GM18507 (cell line): ENCODE measurements at regions not wholly inside any gene's neighbourhood (a gene's known extent, or its start where the extent isn't known, plus 50 kb on each side); places are given as distances from the start of the nearest gene placed in this dataset.

Experiments used
- DNase-seq: peaks from one replicate; pipeline ENCODE4 v3.0.0; 2011; ENCODE audit warnings: low read depth; ENCODE audit not compliant: insufficient read length; ENCODE audit errors: extremely low spot score
- FAIRE-seq: peaks from 2 replicates; lab custom pipeline; 2011; peaks lifted over from hg19 to GRCh38; lab: Jason Lieb, UNC

DNA sequence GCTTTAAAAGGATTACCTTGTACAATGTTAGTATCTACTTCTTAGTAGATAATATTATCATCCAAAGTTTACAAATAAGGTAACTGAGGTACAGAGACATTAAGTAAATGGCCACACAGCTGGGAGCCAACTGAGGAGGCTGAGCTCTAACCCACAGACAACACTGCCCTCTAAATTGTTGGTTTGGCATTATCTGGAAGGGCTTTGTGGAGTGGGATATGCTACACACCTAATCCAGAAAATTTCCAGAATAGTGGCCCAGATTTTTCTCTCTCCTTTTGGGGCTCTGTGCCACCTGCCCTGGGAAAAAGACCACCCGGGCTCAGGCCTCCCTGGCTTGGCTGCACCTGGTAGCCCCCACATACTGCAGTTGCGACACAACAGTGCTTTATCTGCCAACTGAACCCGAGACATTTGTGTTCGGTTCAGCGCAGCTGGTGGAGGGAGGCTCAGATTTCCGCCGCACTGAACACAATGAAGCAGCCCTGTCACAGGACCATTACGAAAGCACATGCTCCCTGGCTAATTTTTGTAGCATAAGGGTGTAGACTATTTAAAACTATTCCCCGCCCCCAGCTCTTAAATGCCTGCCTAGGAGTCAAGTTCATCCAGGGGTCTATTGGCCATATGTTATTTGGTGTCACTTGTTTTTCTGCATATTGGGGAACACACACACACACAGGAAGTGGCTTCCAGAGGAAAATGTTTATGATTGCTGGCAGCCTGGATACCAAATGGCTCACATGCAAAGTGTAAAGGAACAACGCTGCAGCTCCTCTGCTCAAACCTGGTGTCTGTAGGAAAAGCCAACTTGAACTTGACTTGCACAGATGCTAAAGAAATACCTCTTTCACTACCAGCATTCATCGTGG lies 92.3 kb upstream of the ESRRG start:
- DNase-seq (no peak), FAIRE-seq (no peak)

DNA sequence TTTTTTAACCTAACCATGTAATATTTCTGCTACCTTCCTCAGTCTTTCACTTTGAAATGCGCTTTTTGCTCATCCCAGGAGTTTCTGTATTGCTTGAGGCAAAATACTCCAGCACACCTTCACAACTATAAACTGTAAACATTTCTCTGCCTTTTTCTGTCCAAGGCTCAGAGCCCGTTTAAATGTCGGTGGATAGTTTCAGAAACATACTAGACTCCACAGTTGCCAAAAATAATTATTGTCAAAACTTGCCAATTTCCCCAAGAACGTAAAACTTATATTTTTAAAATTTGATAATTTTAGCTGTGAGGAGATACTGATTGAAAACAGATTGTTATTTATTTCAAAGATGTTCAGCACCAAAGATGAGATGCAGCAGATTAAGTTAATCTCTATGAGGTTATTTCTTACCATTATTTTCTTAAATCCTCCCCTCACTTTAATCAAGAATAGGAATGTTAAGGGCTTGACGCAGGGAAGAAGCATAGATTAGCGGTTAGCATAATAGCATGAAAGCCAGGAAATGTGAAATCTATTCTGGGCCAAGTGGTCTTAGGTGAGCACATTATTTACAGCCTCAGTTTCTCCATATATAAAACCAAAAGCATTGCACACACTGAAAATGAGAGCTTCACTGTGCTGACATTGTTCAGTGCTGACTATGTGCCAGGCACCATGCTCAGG lies 91.5 kb upstream of the ESRRG start:
- FAIRE-seq (no peak), DNase-seq (no peak)

DNA sequence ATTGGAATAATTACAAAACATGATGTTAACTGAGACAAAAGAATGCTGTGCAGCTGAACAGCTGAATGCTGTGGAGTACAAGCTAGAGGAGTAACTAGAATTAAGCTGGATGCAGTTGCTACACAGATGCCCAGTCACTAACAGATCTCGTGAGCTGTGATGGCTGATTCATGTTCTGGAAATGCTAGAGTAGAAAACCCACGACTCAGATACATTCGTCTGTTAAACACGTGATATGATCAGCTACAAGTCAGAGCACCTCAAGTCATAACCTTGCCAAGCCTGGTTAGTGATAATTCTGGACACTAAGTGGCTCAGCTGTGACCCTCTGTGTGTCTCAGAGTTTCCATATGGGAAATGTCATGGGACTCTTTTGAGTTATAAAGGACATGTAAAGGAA lies 89.7 kb upstream of the ESRRG start:
- no peak for FAIRE-seq
- no peak for DNase-seq

DNA sequence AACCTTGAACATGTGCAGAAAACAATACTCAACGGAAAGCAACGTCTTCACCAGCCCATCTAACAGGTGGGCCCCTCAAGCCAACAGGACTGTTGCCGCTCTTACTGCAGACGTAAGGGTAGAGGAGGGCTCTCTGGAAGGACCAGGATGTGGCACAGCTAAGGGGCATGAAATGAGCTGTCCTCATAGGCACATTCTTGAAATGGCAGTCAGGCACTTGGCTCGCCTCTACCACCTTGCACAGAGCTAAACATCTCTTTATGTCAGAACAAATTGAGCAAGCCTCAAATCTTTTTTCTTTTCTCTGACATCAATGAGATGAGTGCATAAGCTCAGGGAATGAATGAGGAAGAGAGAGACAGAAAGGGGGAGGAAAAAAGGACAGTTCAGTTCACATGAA lies 86.4 kb upstream of the ESRRG start:
- no peak for FAIRE-seq
- no peak for DNase-seq

DNA sequence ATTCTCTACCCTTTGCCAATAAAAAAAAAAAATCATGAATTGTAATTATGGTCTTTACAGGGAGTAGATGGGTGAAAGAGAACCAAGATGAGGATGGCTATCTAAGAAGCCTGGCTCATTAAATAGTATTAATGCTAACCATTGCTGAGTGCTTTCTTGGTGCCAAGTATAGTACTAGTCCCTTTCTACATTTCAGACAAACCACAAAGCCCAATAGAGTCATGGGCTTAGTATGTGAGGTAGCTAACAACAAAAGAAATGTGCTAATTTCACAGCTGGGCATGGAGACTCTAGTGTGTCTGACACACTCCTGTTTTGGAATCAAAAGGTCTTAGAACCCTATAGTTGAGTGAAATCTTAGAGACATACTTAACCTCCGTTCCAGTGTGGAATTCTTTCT lies 84.5 kb upstream of the ESRRG start:
- no peak for FAIRE-seq
- no peak for DNase-seq

DNA sequence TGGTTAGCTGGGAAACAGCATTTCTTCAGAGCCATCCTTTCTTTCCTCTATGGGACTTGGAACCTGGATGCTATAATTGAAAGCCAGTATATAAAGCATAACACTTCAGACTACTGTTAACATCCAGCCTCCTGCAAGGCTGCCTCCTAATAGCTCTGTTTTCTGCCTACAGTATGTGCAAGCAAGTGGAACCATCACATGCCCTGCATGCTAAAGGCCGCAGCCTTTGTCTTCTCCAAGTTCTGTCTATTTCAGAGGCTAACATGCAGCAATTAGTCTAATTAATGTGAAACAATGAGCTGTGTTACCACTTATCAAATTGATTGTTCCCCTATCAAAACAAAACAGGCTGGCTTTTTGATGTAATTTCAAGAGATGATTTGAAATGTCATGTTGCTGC lies 82.7 kb upstream of the ESRRG start:
- DNase-seq = no peak
- no peak for FAIRE-seq

DNA sequence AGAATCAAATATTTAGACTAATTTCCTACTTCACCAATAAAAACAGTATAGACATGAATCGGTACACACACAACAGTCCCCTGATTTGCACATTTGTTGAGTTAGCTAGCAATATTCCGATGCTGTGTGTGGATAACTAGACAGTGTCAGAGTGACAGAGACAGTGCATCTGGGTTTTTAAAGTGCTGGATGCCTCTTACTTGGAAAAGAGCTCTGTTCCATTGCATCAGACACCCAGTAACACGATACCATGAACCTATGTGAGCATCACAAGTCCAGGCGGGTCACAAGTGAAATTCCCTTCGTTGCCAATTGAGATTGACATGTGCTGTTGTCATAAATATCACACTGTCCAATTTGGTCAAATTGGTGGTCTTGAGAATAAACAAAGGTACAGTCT lies 82.0 kb upstream of the ESRRG start:
- FAIRE-seq = no peak
- DNase-seq = no peak

DNA sequence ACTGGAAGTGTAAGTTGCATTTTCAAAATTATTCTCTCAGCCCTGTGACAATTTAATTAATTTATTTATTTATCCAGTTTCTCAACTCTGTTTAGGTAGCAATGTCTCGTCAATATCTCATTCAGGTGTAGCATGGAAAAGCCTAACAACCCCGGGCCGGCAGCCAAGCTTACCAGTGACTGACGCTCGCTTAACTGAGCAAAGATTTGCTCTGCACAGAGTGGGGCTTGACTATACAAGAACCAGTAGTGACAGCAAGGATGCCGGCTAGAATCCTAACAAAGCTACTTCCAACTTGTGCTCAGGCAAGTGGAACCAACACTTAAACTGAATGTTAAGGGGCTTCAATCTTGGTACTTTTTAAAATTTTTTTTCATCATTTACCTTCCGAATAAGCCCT lies 80.9 kb upstream of the ESRRG start:
- DNase-seq (no peak), FAIRE-seq (no peak)

DNA sequence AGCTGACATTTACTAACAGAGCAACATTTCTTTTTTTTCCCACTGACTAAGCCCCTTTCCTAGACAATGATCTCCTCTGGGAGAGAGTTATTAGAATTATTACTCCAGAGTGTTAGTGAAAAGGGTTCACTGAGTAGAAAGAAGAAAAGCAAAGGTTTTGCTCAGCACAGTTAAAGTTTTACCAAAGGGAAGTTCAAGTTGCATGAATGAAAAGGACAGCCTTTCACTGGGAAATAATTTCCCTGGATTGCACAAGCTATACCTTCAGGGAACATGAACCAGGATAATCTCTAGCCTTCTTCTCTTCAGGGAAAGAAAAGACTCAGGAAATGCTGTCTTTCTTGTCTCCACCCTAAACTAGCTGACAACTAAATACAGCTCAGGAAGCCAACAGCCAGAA lies 71.4 kb upstream of the ESRRG start:
- DNase-seq (no peak), FAIRE-seq (no peak)

DNA sequence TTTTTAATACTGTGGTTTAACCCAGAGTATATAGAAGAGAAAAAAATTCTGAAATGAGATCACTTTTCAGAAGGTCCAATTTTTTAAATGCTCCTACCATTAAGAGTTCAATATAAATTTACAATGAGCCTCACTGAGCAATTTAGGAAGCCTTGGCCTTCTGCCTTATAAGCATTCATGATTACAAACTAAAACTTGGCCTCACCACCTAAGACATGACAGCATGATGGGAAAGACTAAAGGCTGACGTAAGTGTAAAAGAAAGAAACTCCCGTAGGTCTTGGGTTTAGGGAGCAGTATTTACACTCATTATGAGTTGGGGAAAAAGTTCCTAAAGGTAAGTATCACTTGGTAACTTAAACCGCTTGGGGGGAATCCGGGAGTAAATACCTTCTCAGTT lies 70.7 kb upstream of the ESRRG start:
- FAIRE-seq = no peak

DNA sequence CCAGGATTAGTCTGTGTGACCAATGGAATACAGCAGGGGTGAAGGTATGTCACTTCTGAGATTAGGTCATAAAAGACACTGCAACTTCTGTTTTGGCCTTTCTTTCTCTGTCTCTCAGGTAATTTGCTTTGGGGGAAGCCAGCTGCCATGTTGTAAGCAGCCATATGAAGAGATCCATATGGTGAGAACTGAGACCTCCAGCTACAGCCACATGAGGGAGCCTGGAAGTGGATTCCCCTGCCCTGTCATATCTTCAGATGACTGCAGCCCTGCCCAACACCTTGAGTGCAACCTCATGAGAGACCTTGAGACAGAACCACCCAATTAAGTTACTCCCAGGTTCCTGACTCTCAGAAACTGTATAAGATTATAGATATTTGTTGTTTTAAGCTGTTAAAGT lies 70.1 kb upstream of the ESRRG start:
- FAIRE-seq (no peak), DNase-seq (no peak)

More for the DNA sequence above, 70.7 kb upstream of the ESRRG start:
- DNase-seq = no peak

DNA sequence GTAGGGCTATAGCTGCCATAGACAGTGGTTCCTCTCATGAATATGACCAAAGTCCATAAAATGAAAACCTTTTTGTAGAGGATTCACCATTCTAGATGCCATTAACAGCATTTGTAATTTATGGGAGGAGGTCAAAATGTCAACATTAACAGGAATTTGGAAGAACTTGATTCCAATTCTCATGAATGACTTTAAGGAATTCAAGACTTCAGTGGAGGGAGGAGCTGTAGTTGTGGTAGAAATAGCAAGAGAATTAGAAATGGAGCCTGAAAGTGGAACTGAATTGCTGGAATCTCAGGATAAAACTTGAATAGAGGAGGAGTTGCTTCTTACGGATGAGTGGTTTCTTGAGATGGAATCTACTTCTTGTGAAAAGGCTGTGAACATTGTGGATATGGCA lies 65.4 kb upstream of the ESRRG start:
- FAIRE-seq = no peak

DNA sequence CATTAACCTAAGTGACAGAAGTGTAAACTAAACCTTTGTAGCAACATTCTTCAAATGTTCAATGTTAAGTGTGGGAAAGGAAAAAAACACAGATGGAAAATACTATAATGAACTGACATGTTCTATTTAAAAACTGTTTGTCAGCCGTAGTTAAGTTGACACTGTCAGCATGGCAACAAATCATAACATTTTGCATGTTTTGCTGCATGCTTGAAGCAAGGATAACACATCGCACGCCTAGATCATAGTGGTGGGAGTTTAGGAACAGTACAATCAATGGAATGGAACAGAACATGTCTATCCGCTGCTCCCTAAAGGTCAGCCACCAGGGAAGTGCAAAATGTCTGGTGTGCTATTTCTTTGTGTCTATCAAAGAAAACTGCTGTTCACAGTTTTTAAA lies 62.5 kb upstream of the ESRRG start:
- no peak for FAIRE-seq
- no peak for DNase-seq

More for the DNA sequence above, 65.4 kb upstream of the ESRRG start:
- DNase-seq = no peak

DNA sequence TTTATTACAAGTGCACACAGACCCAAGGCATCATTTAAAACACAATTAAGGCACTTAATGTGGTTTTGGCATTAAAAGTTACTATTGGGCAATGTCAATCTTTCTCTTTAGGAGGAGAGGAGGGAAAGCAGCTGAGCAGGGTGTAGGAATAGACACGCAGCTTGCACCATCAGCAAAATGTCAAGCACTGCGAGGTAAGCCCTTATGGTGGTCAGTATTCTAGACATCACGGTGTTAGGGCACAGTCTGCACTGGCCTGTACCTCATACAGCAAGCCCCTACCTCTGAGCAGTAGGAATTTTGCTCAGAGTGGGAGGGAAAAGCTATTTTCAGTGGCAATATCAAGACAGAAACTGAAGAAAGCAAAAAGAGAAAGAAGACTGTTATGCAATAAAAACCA lies 62.0 kb upstream of the ESRRG start:
- DNase-seq (no peak), FAIRE-seq (no peak)

DNA sequence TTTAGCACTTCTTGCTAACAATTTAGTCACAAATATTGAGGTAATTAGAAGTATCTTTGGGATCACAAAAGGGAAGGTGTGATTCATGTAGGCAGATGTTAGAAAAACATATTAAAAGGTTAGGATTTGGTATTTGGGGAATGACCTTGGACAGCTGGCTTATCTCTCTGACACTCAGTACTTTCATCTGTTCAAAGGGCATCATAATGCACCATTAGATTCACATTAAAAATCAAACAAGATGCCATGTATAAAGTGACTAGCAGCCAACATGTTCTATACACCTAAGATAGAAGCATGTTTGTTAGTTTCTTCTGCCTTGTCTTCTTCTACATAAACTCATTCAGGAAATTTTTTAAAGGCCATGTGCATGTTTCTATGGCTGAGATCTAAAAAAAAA lies 56.5 kb upstream of the ESRRG start:
- FAIRE-seq (no peak), DNase-seq (no peak)

DNA sequence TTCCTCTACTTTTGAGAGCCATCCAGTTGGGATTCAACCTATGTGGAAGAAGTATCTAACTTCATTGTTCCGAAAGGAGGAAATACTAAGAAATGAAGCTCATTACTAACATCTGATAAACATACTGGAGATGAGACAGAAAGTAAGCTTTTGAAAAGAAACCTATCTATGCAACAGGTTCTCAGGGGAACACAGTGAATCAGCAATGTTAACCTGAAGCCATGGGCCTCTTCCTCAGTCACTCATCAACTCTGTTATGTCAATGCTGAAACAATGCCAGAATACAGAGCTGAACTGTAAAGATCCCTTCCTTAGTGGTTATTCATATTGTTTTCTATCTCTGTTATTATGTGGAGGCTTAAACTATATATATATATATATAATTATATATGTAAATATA lies 55.5 kb upstream of the ESRRG start:
- DNase-seq = no peak
- FAIRE-seq = no peak

DNA sequence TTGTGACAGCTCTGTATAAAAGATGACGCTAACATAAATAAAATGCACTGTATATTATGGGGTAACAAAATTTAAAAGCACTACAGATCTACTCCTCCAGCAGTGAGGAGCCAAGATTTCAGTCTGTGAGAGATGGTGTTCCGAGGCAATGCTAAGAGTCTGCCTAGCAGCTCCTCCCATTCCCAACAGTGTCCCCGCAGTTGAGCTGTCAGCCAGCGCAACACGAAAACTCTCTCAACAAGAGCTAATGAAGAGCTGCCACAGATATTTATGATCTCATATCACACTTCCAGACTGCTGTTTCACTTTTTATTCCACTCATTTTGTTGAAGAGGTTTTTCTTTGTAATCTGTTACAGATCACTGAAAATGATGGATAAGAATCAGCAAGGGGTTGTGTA lies 53.9 kb upstream of the ESRRG start:
- DNase-seq (no peak), FAIRE-seq (no peak)
